Liver (tissue), 8 donors: ENCODE measurements at regions not wholly inside any gene's neighbourhood (a gene's known extent, or its start where the extent isn't known, plus 50 kb on each side); places are given as distances from the start of the nearest gene placed in this dataset.

Source experiments
- DNase-seq: peaks from one replicate; pipeline ENCODE4 v3.0.0-alpha.2; 2017; ENCODE audit warnings: low spot score
- H3K27ac ChIP-seq, 2 donors: one replicate each; pipeline ENCODE4 v1.7.0; 2013; ENCODE audit warnings: inconsistent platforms in 2 of 2, low read length in 2 of 2, control low read depth in 1 of 2, low read depth in 1 of 2, mild to moderate bottlenecking in 1 of 2
- H3K27me3 ChIP-seq, 4 donors: one replicate each; pipeline versions ENCODE4 v1.6.1 to v1.7.0; 2013; ENCODE audit warnings: low read length in 3 of 4, inconsistent platforms in 1 of 4, mild to moderate bottlenecking in 1 of 4, moderate library complexity in 1 of 4; ENCODE audit not compliant: control insufficient read depth in 4 of 4, insufficient read depth in 4 of 4
- H3K36me3 ChIP-seq, 4 donors: one replicate each; pipeline versions ENCODE4 v1.6.1 to v1.7.0; 2013; ENCODE audit warnings: low read length in 3 of 4, mild to moderate bottlenecking in 3 of 4, low read depth in 1 of 4, moderate library complexity in 1 of 4; ENCODE audit not compliant: control insufficient read depth in 4 of 4, insufficient read depth in 3 of 4
- H3K4me1 ChIP-seq, 4 donors: one replicate each; pipeline versions ENCODE4 v1.6.1 to v1.7.0; 2013; ENCODE audit warnings: low read length in 3 of 4, mild to moderate bottlenecking in 3 of 4, moderate library complexity in 1 of 4; ENCODE audit not compliant: control insufficient read depth in 4 of 4, insufficient read depth in 4 of 4
- H3K4me3 ChIP-seq, 3 donors: one replicate each; pipeline versions ENCODE4 v1.6.1 to v1.7.0; 2013; ENCODE audit warnings: low read length in 3 of 3, control low read depth in 1 of 3, low read depth in 1 of 3, mild to moderate bottlenecking in 1 of 3
- H3K9ac ChIP-seq, 2 donors: one replicate each; pipeline ENCODE4 v1.7.0; 2013; ENCODE audit warnings: low read length in 2 of 2, mild to moderate bottlenecking in 2 of 2, moderate library complexity in 2 of 2, control low read depth in 1 of 2, low read depth in 1 of 2
- H3K9me3 ChIP-seq, 4 donors: one replicate each; pipeline versions ENCODE4 v1.6.1 to v1.7.0; 2013; ENCODE audit warnings: low read length in 3 of 4; ENCODE audit not compliant: control insufficient read depth in 4 of 4
- EGR1 ChIP-seq, 2 donors: IDR thresholded peaks; 2 replicates each; pipeline ENCODE4 v1.6.1; 2016 to 2018; ENCODE audit warnings: antibody characterized with exemption in 2 of 2, low read depth in 2 of 2
- FOXA2 ChIP-seq: IDR thresholded peaks from 2 replicates; pipeline ENCODE4 v1.6.1; 2016; ENCODE audit warnings: antibody characterized with exemption
- GABPA ChIP-seq, 2 donors: IDR thresholded peaks in 1 of 2; conservative IDR thresholded peaks in 1 of 2; 2 replicates each; pipeline ENCODE4 v1.6.1; 2016; ENCODE audit warnings: antibody characterized with exemption in 2 of 2, mild to moderate bottlenecking in 1 of 2, moderate library complexity in 1 of 2
- HNF4A ChIP-seq, 2 donors: conservative IDR thresholded peaks; 2 replicates each; pipeline ENCODE4 v1.6.1; 2016; ENCODE audit warnings: antibody characterized with exemption in 2 of 2, mild to moderate bottlenecking in 2 of 2
- HNF4G ChIP-seq: IDR thresholded peaks from 2 replicates; pipeline ENCODE4 v1.6.1; 2016; ENCODE audit warnings: antibody characterized with exemption
- JUND ChIP-seq, 2 donors: IDR thresholded peaks; 2 replicates each; pipeline ENCODE4 v1.6.1; 2016; ENCODE audit warnings: antibody characterized with exemption in 2 of 2
- RAD21 ChIP-seq, 2 donors: IDR thresholded peaks; 2 replicates each; pipeline ENCODE4 v1.6.1; 2016; ENCODE audit warnings: antibody characterized with exemption in 2 of 2, mild to moderate bottlenecking in 2 of 2
- SP1 ChIP-seq: IDR thresholded peaks from 2 replicates; pipeline ENCODE4 v1.6.1; 2018; ENCODE audit warnings: antibody characterized with exemption, mild to moderate bottlenecking
- TAF1 ChIP-seq: conservative IDR thresholded peaks from 2 replicates; pipeline ENCODE4 v1.6.1; 2016; ENCODE audit warnings: antibody characterized with exemption, mild to moderate bottlenecking
- WGBS: extraction: QIAGEN DNeasy Blood & Tissue Kit; methylation state at CpG from one replicate; pipeline ENCODE4 v1.1.7; 2013; 5-methylcytosine and 5-hydroxymethylcytosine counted together
- TF ChIP-seq, protein P1 (sequence below): IDR thresholded peaks from 2 replicates; pipeline ENCODE4 v1.6.1; 2016; ENCODE audit warnings: antibody characterized with exemption, mild to moderate bottlenecking
- TF ChIP-seq, protein P2 (sequence below): fragments of 150-350 bp; IDR thresholded peaks from 2 replicates; pipeline ENCODE4 v1.5.1; 2017; ENCODE audit warnings: improper control_type of control experiment, low read depth, low read length; ENCODE audit not compliant: missing input control
- TF ChIP-seq, protein P3 (sequence below): IDR thresholded peaks from 2 replicates; pipeline ENCODE4 v1.6.1; 2016; ENCODE audit warnings: antibody characterized with exemption
- donor health status: healthy.
- donor health status: healthy.
- donor health status: healthy.
- donor health status: healthy.
- donor health status: healthy.

GRCh38 chr7:124086843-124087242 is 54.0 kb upstream of the TMEM229A start:
- Histone ChIP-seq H3K4me3 (no peak overlapping the region), H3K9me3 (no peaks in the 10 kb centered on the region), H3K9ac (no peak overlapping the region), H3K4me1 (no peaks in the 10 kb centered on the region), H3K27ac (no peak overlapping the region), H3K27me3 (peaks cover 0 to 3% (median 0%) of the 10 kb centered on the region in 4 donors), H3K36me3 (no peaks in the 10 kb centered on the region)
- WGBS, result 56% methylated on average over 2 of the region's 2 CpGs
- TF ChIP-seq JUND (IDR thresholded peaks at IDR 0.05), result no peak
- TF ChIP-seq, protein P1, sequence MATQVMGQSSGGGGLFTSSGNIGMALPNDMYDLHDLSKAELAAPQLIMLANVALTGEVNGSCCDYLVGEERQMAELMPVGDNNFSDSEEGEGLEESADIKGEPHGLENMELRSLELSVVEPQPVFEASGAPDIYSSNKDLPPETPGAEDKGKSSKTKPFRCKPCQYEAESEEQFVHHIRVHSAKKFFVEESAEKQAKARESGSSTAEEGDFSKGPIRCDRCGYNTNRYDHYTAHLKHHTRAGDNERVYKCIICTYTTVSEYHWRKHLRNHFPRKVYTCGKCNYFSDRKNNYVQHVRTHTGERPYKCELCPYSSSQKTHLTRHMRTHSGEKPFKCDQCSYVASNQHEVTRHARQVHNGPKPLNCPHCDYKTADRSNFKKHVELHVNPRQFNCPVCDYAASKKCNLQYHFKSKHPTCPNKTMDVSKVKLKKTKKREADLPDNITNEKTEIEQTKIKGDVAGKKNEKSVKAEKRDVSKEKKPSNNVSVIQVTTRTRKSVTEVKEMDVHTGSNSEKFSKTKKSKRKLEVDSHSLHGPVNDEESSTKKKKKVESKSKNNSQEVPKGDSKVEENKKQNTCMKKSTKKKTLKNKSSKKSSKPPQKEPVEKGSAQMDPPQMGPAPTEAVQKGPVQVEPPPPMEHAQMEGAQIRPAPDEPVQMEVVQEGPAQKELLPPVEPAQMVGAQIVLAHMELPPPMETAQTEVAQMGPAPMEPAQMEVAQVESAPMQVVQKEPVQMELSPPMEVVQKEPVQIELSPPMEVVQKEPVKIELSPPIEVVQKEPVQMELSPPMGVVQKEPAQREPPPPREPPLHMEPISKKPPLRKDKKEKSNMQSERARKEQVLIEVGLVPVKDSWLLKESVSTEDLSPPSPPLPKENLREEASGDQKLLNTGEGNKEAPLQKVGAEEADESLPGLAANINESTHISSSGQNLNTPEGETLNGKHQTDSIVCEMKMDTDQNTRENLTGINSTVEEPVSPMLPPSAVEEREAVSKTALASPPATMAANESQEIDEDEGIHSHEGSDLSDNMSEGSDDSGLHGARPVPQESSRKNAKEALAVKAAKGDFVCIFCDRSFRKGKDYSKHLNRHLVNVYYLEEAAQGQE, result no peak
- TF ChIP-seq, protein P2, sequence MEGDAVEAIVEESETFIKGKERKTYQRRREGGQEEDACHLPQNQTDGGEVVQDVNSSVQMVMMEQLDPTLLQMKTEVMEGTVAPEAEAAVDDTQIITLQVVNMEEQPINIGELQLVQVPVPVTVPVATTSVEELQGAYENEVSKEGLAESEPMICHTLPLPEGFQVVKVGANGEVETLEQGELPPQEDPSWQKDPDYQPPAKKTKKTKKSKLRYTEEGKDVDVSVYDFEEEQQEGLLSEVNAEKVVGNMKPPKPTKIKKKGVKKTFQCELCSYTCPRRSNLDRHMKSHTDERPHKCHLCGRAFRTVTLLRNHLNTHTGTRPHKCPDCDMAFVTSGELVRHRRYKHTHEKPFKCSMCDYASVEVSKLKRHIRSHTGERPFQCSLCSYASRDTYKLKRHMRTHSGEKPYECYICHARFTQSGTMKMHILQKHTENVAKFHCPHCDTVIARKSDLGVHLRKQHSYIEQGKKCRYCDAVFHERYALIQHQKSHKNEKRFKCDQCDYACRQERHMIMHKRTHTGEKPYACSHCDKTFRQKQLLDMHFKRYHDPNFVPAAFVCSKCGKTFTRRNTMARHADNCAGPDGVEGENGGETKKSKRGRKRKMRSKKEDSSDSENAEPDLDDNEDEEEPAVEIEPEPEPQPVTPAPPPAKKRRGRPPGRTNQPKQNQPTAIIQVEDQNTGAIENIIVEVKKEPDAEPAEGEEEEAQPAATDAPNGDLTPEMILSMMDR, result no peak
- TF ChIP-seq, protein P3, sequence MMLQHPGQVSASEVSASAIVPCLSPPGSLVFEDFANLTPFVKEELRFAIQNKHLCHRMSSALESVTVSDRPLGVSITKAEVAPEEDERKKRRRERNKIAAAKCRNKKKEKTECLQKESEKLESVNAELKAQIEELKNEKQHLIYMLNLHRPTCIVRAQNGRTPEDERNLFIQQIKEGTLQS, result no peak
- DNase-seq, result no peak

DNA sequence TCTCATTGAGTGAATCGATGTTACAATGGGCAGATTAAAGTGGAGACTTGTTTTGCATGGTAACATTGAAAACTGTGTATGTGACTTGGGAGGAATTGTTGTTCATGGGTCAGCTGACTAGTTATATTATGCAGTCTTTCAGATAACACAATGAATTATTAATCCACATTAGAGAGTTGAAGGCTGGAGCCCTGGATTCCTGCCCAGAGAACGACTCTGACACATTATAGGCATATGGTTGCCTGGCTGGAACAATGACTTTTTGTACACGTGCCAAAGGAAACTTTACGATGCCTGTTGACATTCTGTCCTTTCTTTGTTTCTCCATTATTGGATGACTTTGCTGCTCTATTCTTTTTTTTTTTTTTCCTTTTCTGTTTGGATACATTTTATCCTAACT is 52.3 kb upstream of the TMEM229A start:
- Histone ChIP-seq H3K27ac (no peak overlapping the region), H3K4me1 (no peaks in the 10 kb centered on the region), H3K36me3 (no peaks in the 10 kb centered on the region), H3K9me3 (no peaks in the 10 kb centered on the region), H3K4me3 (no peak overlapping the region), H3K27me3 (peaks cover 0 to 3% (median 0%) of the 10 kb centered on the region in 4 donors), H3K9ac (no peak overlapping the region)
- no peak for DNase-seq
- no peak for TF ChIP-seq SP1
- TF ChIP-seq, protein P1, result no peak
- WGBS, result 56% methylated on average over 4 of the region's 4 CpGs

- Histone ChIP-seq H3K4me1 (no peaks in the 10 kb centered on the region), H3K36me3 (no peaks in the 10 kb centered on the region), H3K4me3 (no peak overlapping the region), H3K9ac (no peak overlapping the region), H3K27me3 (peaks cover 0 to 3% (median 0%) of the 10 kb centered on the region in 4 donors), H3K27ac (no peak overlapping the region), H3K9me3 (no peaks in the 10 kb centered on the region)
- whole genome bisulfite sequencing, result 35% methylated on average over 3 of the region's 3 CpGs
- no peak for DNase-seq
- TF ChIP-seq JUND (IDR thresholded peaks at IDR 0.05), result no peak
- TF ChIP-seq HNF4G, result no peak
- TF ChIP-seq GABPA (IDR thresholded peaks at IDR 0.05 in 1 of 2, conservative IDR thresholded peaks at IDR 0.05 in 1 of 2), result no peak
- TF ChIP-seq, protein P3, result no peak
- TF ChIP-seq RAD21 (IDR thresholded peaks at IDR 0.05), result no peak
- no peak for TF ChIP-seq EGR1 (IDR thresholded peaks at IDR 0.05; ENCODE audit: low read depth in 2 of 2)
- no peak for TF ChIP-seq FOXA2
- TF ChIP-seq TAF1, result no peak
- no peak for TF ChIP-seq HNF4A (conservative IDR thresholded peaks at IDR 0.05)
- TF ChIP-seq SP1, result no peak
- TF ChIP-seq, protein P2, result no peak
These were observed 51.2 kb upstream of the TMEM229A start for GRCh38 chr7:124084024-124084423.
